ENCODE measurements at regions not wholly inside any gene's neighbourhood (a gene's known extent, or its start where the extent isn't known, plus 50 kb on each side); places are given as distances from the start of the nearest gene placed in this dataset.

GRCh38 chr6:71473926-71474325 is 185.3 kb downstream of the OGFRL1 start:
- no peak for TF ChIP-seq GABPA (IDR thresholded peaks at IDR 0.05; ENCODE audit: low read depth)
- TF ChIP-seq ZNF274 (IDR thresholded peaks at IDR 0.05; ENCODE audit: insufficient read depth, insufficient read length), result no peak
- TF ChIP-seq SREBF1 (IDR thresholded peaks at IDR 0.05; ENCODE audit: low read length), result no peak
- no peak overlapping the region for H2AFZ ChIP-seq (ENCODE audit: control insufficient read depth, low read depth, low read length)
- intact Hi-C loops (cut with micrococcal nuclease; ENCODE audit: unreplicated experiment) (no loop called here), in situ Hi-C loops (cut with MboI) (no loop called here)
- POLR2A ChIA-PET, result no interaction called here
- H3K4me2 ChIP-seq (ENCODE audit: control insufficient read depth, insufficient read depth), result no peak overlapping the region
- no peak for DNase-seq (ENCODE audit: low read depth, low spot score)
- ATAC-seq, result no peak
- SMC1A ChIA-PET (ENCODE audit: uncharacterized antibody, unreplicated experiment), result no interaction called here
- CTCF ChIA-PET, result no interaction called here
- RAD21 ChIA-PET (ENCODE audit: unreplicated experiment), result no interaction called here
- no peaks in the 10 kb centered on the region for H3K4me1 ChIP-seq (ENCODE audit: control insufficient read depth, insufficient read depth, low read length)
- no peak overlapping the region for H3K4me3 ChIP-seq
- H3K36me3 ChIP-seq (ENCODE audit: control insufficient read depth in 2 of 2, insufficient read depth in 2 of 2, low read length in 1 of 2), result no peaks in the 10 kb centered on the region
- H3K9ac ChIP-seq (ENCODE audit: control insufficient read depth, insufficient read depth, low read length), result no peak overlapping the region
- BruUV-seq (replicated peaks), result no TSS peak
- H3K79me2 ChIP-seq (ENCODE audit: control insufficient read depth, insufficient read depth, low read length), result no peaks in the 10 kb centered on the region
- H3K27ac ChIP-seq (ENCODE audit: control insufficient read depth, insufficient read depth), result no peak overlapping the region
- no peaks in the 10 kb centered on the region for H3K27me3 ChIP-seq (replicated peaks in 1 of 2; ENCODE audit: control insufficient read depth in 2 of 2, insufficient read depth in 2 of 2, low read length in 1 of 2)
- H3K9me3 ChIP-seq (replicated peaks; ENCODE audit: control insufficient read depth, insufficient read depth, low read length), result no peaks in the 10 kb centered on the region
- WGBS (ENCODE audit: insufficient coverage, insufficient replicate concordance, low lambda C conversion rate, missing lambda C conversion rate), result 13% methylated on average over 2 of the region's 2 CpGs
- no peak for FAIRE-seq
- no peaks in the 10 kb centered on the region for H4K20me1 ChIP-seq (ENCODE audit: control insufficient read depth, insufficient read depth)

GRCh38 chr6:71474942-71475341 is 186.3 kb downstream of the OGFRL1 start:
- FAIRE-seq (no peak), ATAC-seq (no peak), DNase-seq (ENCODE audit: low read depth, low spot score) (no peak)
- H4K20me1 ChIP-seq (ENCODE audit: control insufficient read depth, insufficient read depth), result no peaks in the 10 kb centered on the region
- ChIA-PET POLR2A (no interaction called here), RAD21 (ENCODE audit: unreplicated experiment) (no interaction called here), SMC1A (ENCODE audit: uncharacterized antibody, unreplicated experiment) (no interaction called here), CTCF (no interaction called here)
- in situ Hi-C loops (cut with MboI), result no loop called here
- intact Hi-C loops (cut with micrococcal nuclease; ENCODE audit: unreplicated experiment), result no loop called here
- no TSS peak for BruUV-seq (replicated peaks)
- no peaks in the 10 kb centered on the region for H3K36me3 ChIP-seq (ENCODE audit: control insufficient read depth in 2 of 2, insufficient read depth in 2 of 2, low read length in 1 of 2)
- no peak overlapping the region for H2AFZ ChIP-seq (ENCODE audit: control insufficient read depth, low read depth, low read length)
- H3K4me1 ChIP-seq (ENCODE audit: control insufficient read depth, insufficient read depth, low read length), result no peaks in the 10 kb centered on the region
- no peak overlapping the region for H3K9ac ChIP-seq (ENCODE audit: control insufficient read depth, insufficient read depth, low read length)
- WGBS (ENCODE audit: insufficient coverage, insufficient replicate concordance, low lambda C conversion rate, missing lambda C conversion rate), result 7% methylated on average over 1 of the region's 1 CpG
- no peaks in the 10 kb centered on the region for H3K79me2 ChIP-seq (ENCODE audit: control insufficient read depth, insufficient read depth, low read length)
- no peak overlapping the region for H3K27ac ChIP-seq (ENCODE audit: control insufficient read depth, insufficient read depth)
- H3K4me3 ChIP-seq, result no peak overlapping the region
- no peaks in the 10 kb centered on the region for H3K9me3 ChIP-seq (replicated peaks; ENCODE audit: control insufficient read depth, insufficient read depth, low read length)
- H3K27me3 ChIP-seq (replicated peaks in 1 of 2; ENCODE audit: control insufficient read depth in 2 of 2, insufficient read depth in 2 of 2, low read length in 1 of 2), result no peaks in the 10 kb centered on the region
- no peak overlapping the region for H3K4me2 ChIP-seq (ENCODE audit: control insufficient read depth, insufficient read depth)
- no peak for TF ChIP-seq BACH1 (IDR thresholded peaks at IDR 0.05; ENCODE audit: borderline replicate concordance)
- TF ChIP-seq CEBPZ (IDR thresholded peaks at IDR 0.05; ENCODE audit: low read depth, low read length), result no peak
- TF ChIP-seq JUND (IDR thresholded peaks at IDR 0.05; ENCODE audit: low read depth, low read length), result no peak
- TF ChIP-seq FOXM1 (IDR thresholded peaks at IDR 0.05; ENCODE audit: low read depth, low read length), result no peak
